ENCODE measurements at regions not wholly inside any gene's neighbourhood (a gene's known extent, or its start where the extent isn't known, plus 50 kb on each side); places are given as distances from the start of the nearest gene placed in this dataset.

GRCh38 chr11:116589402-116589801 lies 183.4 kb downstream of the BUD13 start:
- no peak for TF ChIP-seq EZH2 (IDR thresholded peaks at IDR 0.05; ENCODE audit: borderline replicate concordance, insufficient read depth, low read length, poor library complexity, severe bottlenecking)
- no peak for TF ChIP-seq CTCF (IDR thresholded peaks at IDR 0.05; ENCODE audit: poor library complexity, severe bottlenecking)
- TF ChIP-seq, protein P1, sequence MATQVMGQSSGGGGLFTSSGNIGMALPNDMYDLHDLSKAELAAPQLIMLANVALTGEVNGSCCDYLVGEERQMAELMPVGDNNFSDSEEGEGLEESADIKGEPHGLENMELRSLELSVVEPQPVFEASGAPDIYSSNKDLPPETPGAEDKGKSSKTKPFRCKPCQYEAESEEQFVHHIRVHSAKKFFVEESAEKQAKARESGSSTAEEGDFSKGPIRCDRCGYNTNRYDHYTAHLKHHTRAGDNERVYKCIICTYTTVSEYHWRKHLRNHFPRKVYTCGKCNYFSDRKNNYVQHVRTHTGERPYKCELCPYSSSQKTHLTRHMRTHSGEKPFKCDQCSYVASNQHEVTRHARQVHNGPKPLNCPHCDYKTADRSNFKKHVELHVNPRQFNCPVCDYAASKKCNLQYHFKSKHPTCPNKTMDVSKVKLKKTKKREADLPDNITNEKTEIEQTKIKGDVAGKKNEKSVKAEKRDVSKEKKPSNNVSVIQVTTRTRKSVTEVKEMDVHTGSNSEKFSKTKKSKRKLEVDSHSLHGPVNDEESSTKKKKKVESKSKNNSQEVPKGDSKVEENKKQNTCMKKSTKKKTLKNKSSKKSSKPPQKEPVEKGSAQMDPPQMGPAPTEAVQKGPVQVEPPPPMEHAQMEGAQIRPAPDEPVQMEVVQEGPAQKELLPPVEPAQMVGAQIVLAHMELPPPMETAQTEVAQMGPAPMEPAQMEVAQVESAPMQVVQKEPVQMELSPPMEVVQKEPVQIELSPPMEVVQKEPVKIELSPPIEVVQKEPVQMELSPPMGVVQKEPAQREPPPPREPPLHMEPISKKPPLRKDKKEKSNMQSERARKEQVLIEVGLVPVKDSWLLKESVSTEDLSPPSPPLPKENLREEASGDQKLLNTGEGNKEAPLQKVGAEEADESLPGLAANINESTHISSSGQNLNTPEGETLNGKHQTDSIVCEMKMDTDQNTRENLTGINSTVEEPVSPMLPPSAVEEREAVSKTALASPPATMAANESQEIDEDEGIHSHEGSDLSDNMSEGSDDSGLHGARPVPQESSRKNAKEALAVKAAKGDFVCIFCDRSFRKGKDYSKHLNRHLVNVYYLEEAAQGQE (IDR thresholded peaks at IDR 0.05; ENCODE audit: borderline replicate concordance): no peak
- no peak for TF ChIP-seq EP300 (conservative IDR thresholded peaks at IDR 0.05; ENCODE audit: poor library complexity, severe bottlenecking)
- no peak for TF ChIP-seq RAD21 (conservative IDR thresholded peaks at IDR 0.05)
- no peak for TF ChIP-seq POLR2AphosphoS5 (IDR thresholded peaks at IDR 0.05)
- no peak for TF ChIP-seq MXI1 (conservative IDR thresholded peaks at IDR 0.05; ENCODE audit: poor library complexity, severe bottlenecking)
- TF ChIP-seq TAF1 (IDR thresholded peaks at IDR 0.05; ENCODE audit: low read depth): no peak
- TF ChIP-seq SMC3 (conservative IDR thresholded peaks at IDR 0.05; ENCODE audit: poor library complexity): no peak

Measured in neural cell (in vitro differentiated cells).